ENCODE measurements at regions not wholly inside any gene's neighbourhood (a gene's known extent, or its start where the extent isn't known, plus 50 kb on each side); places are given as distances from the start of the nearest gene placed in this dataset.

- TF ChIP-seq POLR2A (IDR thresholded peaks at IDR 0.05) (no peak), CTCF (IDR thresholded peaks at IDR 0.05) (no peak)
Measured at GRCh38 chr9:29968831-29969230, 2395.6 kb upstream of the C9orf72 start.

Measured in thyroid gland (tissue), 4 donors.